ENCODE measurements at regions not wholly inside any gene's neighbourhood (a gene's known extent, or its start where the extent isn't known, plus 50 kb on each side); places are given as distances from the start of the nearest gene placed in this dataset.

DNA sequence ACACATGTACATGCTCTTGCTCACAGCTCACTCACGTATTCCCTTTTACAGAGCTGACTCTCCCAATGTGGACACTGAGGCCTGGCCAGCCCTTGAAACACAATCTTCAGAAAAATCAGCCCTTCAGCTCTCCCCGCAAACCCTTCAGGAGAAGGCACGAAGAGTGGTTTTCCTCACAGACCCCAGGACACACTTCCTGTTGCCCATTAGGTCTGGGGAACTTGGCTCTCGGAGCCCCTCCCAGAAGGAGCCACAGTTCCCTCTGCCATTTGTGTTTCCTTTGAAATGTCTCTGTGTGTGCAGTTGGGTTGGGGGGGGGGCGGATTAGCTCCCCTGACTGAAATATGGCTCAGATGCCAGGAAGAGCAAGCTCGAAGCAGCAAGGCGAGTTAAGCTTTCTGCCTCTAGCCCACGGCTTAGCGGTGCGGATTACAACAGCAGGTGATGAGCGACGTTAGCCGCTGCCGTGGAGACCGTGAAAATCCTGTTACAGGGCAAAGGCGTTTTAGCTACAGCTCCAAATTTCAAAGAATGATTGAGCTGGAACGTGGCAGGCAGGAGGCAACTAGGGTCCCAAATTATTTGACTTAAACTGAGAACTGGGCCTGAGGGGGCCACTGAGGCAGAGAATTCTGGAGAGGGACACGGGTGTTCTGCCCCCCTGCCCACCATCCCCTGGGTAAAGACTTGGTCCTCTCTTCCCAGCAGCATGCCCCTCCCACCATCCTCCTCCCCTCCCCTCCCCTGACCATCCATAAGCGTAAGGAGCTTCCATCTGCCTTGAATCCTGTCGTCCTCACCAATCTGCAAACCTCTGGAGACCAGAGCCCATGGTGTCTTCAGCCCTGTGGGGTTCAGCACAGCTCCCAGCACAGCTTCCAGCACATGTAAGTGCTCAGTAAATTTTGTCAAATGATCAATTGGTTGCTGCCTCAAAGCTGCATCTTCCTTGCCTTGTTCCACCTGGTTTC is 598.6 kb downstream of the BUD13 start:
- TF ChIP-seq EGR1 (IDR thresholded peaks at IDR 0.05), result no peak
- TF ChIP-seq, protein P1, sequence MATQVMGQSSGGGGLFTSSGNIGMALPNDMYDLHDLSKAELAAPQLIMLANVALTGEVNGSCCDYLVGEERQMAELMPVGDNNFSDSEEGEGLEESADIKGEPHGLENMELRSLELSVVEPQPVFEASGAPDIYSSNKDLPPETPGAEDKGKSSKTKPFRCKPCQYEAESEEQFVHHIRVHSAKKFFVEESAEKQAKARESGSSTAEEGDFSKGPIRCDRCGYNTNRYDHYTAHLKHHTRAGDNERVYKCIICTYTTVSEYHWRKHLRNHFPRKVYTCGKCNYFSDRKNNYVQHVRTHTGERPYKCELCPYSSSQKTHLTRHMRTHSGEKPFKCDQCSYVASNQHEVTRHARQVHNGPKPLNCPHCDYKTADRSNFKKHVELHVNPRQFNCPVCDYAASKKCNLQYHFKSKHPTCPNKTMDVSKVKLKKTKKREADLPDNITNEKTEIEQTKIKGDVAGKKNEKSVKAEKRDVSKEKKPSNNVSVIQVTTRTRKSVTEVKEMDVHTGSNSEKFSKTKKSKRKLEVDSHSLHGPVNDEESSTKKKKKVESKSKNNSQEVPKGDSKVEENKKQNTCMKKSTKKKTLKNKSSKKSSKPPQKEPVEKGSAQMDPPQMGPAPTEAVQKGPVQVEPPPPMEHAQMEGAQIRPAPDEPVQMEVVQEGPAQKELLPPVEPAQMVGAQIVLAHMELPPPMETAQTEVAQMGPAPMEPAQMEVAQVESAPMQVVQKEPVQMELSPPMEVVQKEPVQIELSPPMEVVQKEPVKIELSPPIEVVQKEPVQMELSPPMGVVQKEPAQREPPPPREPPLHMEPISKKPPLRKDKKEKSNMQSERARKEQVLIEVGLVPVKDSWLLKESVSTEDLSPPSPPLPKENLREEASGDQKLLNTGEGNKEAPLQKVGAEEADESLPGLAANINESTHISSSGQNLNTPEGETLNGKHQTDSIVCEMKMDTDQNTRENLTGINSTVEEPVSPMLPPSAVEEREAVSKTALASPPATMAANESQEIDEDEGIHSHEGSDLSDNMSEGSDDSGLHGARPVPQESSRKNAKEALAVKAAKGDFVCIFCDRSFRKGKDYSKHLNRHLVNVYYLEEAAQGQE (IDR thresholded peaks at IDR 0.05; ENCODE audit: low read depth), result no peak
- no peak for TF ChIP-seq CREB1 (IDR thresholded peaks at IDR 0.05; ENCODE audit: low read depth)
- TF ChIP-seq EP300 (IDR thresholded peaks at IDR 0.05; ENCODE audit: borderline replicate concordance), result no peak
- no peak for TF ChIP-seq TEAD4 (IDR thresholded peaks at IDR 0.05)
- no peak for TF ChIP-seq NFIC (IDR thresholded peaks at IDR 0.05)
- no peak for TF ChIP-seq RAD21 (IDR thresholded peaks at IDR 0.05; ENCODE audit: low read depth)
- no peak for TF ChIP-seq TAF1 (IDR thresholded peaks at IDR 0.05; ENCODE audit: low read depth)
- TF ChIP-seq, protein P2, sequence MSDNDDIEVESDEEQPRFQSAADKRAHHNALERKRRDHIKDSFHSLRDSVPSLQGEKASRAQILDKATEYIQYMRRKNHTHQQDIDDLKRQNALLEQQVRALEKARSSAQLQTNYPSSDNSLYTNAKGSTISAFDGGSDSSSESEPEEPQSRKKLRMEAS (IDR thresholded peaks at IDR 0.05), result no peak
- no peak for TF ChIP-seq CEBPB (IDR thresholded peaks at IDR 0.05)
- no peak for TF ChIP-seq ZBTB7A (IDR thresholded peaks at IDR 0.05; ENCODE audit: low read depth)
- TF ChIP-seq YY1 (IDR thresholded peaks at IDR 0.05; ENCODE audit: low read depth), result no peak
- TF ChIP-seq, protein P3, sequence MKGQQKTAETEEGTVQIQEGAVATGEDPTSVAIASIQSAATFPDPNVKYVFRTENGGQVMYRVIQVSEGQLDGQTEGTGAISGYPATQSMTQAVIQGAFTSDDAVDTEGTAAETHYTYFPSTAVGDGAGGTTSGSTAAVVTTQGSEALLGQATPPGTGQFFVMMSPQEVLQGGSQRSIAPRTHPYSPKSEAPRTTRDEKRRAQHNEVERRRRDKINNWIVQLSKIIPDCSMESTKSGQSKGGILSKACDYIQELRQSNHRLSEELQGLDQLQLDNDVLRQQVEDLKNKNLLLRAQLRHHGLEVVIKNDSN (IDR thresholded peaks at IDR 0.05), result no peak

Data from Ishikawa (cell line).